HG03571 (cell line): ENCODE measurements at regions not wholly inside any gene's neighbourhood (a gene's known extent, or its start where the extent isn't known, plus 50 kb on each side); places are given as distances from the start of the nearest gene placed in this dataset.

Source experiments
- ATAC-seq: cut with Tn5 transposase; IDR thresholded peaks from one replicate; pipeline ENCODE4 v1.9.1; 2021; ENCODE audit not compliant: unreplicated experiment

DNA sequence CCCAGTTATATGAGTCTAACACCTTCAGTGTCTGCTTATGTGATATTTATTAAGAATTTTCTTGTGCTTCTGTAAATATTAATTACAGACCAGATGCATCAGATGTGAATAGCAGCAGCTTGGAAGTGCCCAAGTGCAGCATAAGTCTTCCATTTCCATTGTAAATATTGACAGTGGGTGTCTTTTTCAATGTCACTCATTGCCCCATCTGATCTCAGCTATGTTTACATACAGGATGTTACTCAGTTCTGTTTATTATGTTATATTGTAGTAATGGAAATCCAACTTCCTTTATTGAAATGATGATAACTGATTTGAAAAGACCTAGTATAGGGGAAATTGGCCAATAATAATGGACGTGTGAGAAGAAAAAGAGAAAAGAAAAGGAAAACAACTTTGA, 296.7 kb downstream of the SAMD5 start:
- ATAC-seq, result no peak

DNA sequence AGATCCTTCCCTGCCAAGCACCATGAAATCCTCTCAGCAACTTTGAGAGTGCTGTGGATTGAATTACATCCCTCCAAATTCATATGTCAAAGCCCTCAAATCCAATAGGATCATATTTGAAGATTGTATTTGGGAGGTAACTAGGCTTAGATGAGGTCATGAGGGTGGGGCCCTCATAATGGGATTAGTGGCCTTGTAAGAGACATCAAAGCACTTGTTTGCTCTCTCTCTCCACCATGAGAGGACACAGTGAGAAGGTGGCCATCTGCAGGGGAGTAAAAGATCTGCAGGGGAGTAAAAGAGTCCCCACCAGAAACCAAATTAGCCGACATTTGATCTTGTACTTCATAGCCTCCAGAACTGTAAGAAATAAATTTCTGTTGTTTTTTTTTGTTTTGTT, 298.2 kb downstream of the SAMD5 start:
- ATAC-seq, result no peak

DNA sequence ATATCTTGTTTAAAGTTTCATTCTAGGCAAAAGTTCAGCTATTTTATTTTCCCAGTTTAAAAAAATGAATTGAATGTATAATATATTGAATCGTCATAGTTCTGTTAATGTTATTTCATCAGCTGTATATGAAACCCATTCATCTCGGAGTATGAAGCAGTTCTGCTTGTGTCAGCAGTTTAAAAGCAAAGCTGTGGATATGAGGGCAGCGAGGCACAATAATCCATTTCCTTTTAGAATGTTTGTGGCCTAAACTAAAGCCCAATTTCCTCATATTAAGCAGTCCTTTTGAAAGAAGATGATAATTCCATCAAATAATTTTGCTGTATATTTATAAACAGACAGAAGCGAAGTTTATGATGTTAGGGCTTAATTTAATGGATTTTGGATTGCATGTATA, 300.1 kb downstream of the SAMD5 start:
- ATAC-seq, result no peak

DNA sequence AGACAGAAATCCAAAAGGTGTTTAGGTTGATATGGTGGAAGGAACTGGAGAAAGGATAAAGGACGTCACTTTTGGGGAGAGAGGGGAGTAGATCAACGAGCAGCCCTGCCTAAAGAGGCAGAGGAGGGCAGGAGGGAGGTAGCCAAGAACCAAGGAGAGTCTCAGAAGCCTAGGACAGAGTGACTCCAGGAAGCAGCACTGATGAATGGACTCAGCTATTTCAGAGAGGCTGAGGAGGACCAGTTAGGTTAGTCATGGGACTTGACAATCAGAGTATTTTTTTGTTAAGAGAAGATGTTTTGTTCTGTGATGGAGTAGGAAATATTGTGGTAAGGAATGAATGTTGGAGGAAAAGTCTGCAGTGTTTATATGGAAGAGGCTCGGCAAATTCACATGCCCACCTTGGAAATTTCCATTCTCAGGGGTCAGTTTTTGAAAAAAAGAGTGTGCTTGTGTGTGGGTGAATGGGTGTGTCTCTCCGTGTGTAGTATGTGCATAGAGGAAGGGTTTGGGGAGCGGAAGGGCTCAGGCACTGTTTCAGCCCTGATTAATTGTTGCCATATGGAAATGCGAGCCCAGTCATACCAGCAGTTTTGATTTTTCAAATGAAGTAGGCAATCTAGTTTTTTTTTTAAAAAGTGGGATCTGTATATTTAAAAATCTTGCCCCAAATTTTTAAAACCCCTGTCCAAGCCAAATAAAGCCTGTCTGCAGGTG, 303.6 kb downstream of the SAMD5 start:
- no peak for ATAC-seq

DNA sequence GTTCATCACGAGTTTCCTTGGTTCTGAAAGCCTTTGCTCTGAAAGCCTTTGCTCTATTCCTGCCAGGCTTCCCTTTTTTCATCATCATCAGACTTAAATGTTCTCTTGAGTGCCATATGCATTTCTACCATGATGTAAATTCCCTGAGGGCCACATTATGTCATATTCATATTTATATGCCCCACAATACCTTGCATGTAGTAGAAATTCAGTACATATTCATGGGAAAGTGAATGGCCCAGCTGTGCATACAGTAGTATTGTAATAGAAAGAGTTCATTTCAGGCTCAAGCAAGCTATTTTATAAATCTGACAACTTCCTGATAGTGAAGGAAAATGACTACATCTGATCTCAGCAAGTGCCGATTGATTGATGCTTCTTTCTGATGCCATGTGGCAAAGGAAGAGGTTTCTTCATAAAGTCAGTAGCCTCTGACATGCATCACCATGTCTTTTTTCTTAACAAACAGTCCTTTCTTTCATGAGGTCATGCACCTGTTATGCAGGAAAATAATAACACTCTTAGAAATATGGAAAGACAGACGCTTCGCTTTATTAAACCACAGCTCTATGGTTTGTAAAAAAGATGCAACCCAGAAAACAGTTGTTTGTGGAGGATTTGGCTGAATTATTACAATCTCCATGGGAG, 308.7 kb downstream of the SAMD5 start:
- ATAC-seq, result no peak

DNA sequence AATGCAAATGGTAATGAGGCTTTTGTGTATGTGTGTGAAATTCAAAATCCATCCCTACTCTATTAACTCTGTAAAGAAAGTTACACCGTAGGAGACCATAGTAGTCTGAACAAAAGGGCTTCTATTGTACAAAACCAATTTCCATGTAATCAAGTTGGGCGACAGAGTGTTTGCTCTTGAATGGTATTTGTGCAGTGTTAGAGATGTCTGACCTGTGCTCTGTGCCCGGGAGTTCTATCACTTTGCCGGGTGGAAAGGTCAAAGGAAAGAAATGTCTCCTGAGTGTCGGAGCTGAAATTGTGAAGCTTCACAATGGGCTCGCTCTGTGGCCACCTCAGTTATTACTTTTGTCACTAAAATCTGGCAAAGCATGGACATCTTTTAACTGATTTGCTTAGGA, 312.0 kb downstream of the SAMD5 start:
- no peak for ATAC-seq

DNA sequence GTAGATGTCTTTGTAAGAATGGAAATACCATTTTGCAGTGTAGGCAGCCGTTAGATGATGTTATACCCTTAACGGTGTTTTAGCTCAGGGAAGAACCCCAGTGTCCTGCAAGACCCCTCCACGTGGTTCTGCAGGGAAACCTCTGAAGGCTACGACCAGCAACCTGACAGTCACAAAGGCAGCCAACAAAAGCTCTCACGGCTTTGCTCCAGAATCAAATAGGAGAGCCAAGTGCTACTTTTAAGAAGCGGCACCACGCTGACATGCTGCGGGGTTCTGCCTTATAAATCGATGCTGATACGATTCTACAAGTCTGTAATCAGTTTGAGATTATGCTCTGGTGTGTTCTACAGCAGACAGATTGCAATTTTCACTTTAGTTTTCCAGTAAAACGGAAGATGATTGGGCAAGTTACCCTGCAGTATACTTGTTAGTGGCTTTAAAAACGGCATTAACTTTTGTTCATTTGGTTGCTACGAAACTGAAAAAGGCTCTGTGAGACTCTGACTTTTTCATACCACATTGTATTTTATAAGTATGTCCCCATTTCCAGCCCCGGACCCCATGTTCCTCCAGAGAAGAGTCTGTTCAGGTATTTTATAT, 312.9 kb downstream of the SAMD5 start:
- no peak for ATAC-seq

DNA sequence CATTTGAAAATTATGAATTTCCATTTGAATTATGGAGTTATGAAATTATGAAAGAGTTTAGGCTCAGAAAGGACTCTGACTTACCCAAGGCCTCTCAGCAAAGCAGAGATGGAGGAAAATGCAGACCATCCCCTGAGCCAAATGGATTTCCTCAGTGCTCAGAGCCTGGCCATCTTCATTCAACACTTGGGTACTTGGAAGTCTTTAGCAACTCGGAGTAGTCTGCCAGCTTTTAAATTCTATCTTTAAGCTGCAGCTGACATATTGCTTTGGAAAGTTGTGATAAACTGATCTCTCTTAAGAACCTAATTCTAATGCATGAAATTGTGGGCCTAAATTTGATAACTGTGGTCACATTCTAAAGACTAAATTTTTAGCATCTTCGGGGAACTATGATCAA, 315.4 kb downstream of the SAMD5 start:
- ATAC-seq, result no peak

DNA sequence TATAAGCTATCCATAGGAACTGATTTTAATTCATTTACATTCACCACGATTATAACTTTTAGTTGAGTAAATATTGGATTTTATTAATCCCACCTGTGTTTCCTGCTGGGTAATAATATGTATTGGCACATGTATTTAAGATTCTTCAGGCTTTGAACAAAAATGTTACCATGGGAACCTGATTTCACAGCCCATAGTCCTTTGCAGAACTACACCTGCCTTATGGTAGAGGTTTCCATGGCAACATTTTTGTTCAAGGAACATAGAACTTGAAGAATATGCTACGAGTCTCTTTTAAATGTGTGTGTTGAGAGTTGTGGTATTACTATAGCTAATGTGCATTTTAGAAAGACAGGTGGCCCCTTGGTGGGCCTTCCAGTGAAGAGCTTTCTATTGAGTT, 317.4 kb downstream of the SAMD5 start:
- no peak for ATAC-seq

DNA sequence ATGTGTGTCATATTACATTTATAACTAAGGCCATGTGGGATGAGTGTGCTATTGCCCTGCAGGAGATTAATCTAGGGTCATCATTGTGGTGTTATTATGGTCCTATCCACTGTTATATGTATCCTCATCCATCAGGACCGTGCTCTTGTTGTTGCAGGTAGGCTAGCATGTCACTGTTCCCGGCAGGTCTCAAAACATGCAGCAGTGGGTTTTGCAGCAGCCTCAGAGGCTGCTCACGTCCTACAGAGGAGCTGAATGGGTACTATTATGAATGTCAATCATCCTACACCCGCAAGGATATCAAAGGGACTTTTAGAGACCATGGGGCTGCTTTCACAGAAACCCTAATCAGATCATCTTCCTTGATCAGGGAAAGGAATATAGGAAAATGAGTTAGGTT, 318.2 kb downstream of the SAMD5 start:
- ATAC-seq, result no peak

DNA sequence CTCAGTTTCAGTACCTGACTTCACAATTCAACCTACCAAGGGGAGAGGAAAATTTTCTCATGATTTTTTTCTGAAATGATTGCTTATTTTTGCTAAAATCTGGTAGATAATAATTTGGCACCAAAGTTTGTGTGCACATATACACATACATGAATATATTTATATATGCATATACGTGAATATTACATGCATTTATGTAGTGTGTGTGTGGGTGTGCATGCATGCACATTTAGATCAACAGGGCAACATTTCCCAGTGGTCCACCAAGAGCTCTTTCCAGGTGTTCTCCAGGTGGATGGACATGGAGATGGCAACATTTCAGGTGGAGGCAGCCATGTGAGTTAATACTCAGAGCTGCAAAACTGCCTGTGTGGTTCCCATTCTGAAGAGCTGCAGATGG, 320.9 kb downstream of the SAMD5 start:
- ATAC-seq, result no peak

DNA sequence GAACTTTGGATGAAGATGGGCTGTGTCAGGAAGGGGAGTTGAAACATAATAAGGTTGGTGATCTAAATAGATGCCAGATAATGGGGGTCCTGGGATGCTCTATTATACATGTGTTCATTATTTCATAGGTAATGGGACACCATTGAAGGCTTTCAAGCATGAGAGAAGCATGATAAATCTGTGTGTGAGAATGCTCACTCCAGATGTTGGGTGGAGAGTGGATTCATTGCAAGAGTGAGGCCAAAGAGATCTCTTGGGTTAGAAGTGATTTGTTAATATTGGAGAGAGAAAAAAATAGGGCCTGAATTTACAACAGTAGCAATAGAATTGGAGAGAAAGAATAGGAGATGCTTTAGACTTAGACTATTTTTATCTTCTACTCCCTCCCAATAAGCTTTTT, 321.3 kb downstream of the SAMD5 start:
- ATAC-seq, result no peak

DNA sequence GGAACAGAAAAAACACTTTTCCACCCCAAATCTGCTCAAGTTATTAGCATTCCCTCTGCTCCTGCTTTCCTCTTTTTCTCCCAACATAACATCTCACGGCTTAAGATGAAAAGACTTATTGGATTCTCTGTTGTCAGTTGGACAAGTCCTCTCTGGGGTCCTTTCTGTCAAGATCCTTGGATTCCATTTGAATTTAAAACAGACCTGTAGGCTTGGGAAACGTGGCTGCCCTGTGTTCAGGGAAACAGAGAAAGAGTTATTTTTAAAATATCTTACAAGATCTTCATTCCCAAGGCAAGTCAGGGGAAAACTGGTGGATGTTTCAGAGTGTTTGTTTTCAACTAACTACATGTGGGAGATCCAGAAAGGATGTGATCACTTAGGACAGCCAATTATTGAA, 322.9 kb downstream of the SAMD5 start:
- no peak for ATAC-seq

DNA sequence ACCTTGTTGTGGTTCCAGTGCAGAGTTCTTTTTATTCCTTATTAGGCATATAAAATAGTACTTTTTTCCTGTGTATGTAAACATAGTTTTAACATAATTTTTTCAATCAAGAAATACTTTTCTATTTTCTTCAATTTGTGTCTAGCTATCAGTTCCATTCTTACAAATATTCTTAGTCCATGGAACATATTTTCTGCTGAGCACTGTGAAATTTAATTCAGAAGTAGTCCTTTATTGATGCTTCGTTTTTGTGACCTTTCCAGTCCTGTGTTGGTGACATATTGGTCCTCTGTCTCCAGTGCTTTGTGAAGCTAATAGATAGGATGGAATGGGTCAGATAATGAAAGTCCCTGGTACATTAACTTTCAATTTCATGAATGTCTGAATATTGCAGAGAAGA, 325.1 kb downstream of the SAMD5 start:
- no peak for ATAC-seq

DNA sequence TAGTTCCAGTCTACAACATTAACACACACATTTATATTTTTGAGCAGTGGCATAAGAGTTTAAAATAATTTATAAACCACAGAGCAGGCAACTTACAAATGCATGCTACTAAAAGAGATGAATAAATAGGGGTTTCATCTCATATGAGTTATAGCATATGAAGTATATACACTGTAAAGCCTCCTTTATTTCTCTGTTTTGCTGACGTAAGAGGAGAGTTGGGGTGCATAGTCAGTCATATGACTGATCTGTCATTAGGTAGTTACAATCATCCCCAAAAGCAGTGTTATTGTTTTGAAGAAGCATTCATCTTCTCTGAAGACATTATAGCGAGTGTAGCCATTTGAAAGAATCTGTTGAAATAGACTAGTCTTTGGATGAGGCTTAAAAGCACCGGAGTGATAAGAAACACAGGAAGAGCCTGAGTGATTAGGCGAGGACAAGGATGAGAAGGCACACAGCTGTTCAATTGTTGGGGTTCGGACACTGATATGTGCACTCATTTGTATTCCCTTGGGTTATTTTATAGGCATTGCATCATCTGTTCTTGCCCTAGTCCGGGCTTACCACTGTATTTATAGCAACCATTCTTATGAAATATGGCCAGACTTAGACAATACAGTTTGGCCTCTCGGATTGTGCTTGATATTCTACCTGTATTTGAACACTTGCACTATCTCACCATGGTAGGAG, 325.7 kb downstream of the SAMD5 start:
- ATAC-seq, result no peak

DNA sequence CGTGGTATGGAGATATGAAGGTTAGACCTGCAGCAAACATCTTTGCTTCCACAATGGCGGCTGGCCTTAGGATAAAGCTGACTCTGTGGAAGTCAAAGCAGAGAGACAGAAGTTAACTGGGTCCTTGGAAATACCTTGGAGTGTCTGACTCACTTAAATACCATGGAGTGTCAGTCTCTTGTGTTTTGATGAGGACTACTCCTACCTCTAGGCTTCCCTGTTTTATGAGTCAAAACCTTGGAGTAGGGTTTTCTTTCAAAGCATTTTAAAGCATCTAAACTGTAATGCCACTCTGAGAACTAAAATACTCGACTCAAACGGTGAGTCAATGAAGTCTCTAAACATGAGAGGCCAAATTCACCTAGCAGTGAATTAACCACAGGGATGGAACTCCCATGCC, 329.1 kb downstream of the SAMD5 start:
- no peak for ATAC-seq

DNA sequence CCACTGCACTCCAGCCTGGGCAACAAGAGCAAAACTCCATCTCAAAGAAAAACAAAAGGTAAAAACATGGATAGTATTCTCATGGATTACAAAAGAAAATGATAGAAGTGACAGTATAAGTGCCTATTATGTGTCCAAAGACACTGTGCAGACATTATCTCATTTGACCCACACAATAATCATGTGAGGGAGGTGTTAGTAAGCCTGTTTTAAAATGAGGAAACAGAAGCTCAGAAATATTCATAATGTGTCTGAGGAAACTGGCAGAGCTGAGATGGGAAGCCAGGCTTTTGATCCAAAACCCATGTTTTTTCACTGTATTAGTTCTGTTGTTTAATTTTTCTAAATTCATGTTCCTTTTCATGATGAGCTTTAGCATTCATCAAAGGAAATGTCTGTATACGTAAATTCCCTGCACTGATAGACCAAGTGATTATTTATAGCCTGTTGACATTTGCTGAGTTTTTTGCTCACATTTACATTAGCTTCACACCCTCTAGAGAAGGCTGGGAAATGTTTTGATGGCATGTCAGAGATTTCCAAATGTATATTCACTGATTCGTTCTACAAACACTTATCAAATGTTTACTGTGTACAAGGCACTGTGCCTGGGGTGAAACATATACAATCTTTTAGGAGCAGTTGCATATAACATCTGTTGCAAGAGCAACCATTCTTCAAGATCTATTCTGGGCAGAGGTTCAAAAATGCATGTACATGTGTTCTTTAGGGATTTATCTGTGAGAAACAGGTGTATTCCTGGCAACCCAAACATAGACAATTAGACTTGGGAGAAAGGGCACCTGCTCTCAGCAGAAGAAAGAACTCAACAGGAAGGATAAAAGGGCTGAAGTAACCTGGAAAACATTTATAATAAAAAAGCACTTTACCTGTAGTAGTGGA, 331.5 kb downstream of the SAMD5 start:
- no peak for ATAC-seq

DNA sequence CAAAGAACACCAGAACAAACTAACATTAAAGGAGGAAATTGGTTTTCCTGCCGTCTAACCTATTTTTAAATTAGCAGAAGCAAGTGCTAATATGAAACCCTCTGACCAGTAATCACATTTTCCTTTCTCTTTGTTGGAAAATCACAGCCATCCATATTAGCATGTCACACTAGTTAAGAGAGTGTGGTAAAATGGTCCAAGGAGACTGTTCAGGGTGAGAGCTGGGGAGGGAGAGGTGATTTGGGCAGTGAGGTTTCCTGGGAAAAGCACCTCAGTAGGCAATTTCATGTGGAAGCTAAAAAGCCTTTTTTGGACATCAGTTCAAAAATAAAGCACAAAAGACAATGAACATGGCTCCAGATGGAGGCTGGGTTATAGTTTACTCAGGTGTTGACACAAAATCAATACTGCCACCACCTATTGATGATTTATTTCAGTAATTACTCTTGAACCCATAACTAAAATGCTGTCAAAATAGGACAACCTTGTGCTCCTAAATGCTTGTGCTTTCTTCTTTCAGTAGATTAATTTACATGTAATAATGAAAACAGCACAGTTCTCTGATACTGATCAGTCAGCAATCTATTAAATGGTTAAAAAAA, 333.2 kb downstream of the SAMD5 start:
- no peak for ATAC-seq

DNA sequence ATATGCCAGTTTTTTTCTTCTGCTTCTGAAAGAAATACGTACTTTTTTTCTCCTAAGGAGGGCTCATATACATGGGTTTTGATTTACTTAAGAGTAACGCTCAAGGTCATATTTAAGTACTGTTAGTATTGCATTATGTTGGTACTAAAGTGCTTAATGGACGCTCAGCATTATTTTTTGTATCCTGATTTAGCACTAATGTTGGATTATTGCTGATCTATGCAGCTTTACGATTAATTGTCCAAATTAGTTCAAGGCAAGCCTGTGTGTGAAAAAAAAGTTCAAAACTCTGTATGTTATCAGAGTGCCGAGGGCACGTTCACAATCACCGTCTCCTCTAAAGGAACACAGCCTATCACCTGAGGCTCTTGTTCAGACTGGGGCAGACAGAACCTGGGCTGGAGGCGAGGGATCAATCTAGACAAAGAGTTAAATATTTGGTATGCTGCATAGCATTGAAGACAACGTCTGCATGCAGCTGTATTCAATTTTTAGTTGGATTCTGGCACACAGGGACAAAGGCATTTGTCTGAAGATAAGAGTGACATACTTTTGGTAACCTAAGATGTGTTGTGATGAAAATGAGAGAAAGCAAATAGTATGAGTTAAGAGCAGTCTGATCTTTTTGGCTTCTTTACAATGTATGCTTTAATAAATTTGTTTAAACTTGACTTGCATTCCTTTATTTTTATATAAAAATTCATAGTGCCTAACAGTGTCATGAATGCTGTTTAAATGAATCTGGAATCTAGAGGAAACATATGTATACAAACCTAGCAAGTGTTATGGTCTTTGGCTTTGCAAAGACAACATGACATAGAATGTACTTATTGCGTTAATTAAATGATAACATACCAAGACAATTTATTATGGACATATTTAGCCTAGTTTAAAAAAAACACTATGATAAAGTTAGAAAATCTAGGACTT, 341.2 kb downstream of the SAMD5 start:
- ATAC-seq, result no peak

DNA sequence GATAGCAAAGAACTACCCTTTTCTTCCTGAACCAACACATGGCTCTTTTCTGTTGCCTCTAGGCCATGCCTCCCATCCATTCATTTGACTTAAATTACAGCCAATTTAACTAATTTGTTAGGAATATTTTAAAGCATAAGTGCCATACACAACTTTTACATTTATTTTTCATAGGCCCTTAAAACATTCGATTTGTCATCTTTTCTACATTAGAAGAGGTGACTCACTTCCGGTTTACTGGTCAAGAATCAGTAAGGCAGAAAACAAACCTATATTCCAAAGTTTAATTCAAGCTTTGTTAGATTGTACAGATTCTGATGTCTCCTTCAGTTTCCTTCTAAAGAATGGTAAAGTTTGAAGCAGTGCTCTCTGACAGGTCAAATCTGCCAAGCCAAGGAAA, 344.3 kb downstream of the SAMD5 start:
- ATAC-seq, result no peak
